ENCODE measurements at regions not wholly inside any gene's neighbourhood (a gene's known extent, or its start where the extent isn't known, plus 50 kb on each side); places are given as distances from the start of the nearest gene placed in this dataset.

DNA sequence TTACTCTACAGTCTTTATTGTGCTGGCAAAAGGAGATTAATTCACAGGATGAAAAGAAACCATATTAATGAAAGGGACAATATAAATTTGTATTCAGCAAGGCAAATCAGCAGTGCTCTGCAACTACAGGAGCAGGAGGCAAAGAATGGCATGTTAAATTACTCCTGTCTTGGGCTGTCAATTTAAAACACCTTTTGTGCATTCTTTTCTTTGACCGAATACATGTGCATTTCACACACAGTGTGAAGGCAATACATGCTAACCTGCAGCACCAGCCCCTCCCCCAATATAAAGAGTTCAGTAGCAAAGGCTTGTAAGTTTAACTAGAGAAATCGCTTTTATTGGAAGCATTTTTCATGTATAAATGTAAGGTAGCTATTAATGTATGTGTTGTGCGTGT, 275.2 kb upstream of the TOPAZ1 start:
- Histone ChIP-seq H3K9me3 (no peaks in the 10 kb centered on the region), H3K36me3 (no peaks in the 10 kb centered on the region), H3K4me3 (no peak overlapping the region), H3K27ac (no peak overlapping the region), H3K27me3 (peaks cover 0 to 37% of the 10 kb centered on the region in 2 donors), H3K4me1 (no peaks in the 10 kb centered on the region)
- ATAC-seq (no peak), DNase-seq (no peak)
- intact Hi-C loops (cut with DNase I): no loop called here
- TF ChIP-seq, protein P1, sequence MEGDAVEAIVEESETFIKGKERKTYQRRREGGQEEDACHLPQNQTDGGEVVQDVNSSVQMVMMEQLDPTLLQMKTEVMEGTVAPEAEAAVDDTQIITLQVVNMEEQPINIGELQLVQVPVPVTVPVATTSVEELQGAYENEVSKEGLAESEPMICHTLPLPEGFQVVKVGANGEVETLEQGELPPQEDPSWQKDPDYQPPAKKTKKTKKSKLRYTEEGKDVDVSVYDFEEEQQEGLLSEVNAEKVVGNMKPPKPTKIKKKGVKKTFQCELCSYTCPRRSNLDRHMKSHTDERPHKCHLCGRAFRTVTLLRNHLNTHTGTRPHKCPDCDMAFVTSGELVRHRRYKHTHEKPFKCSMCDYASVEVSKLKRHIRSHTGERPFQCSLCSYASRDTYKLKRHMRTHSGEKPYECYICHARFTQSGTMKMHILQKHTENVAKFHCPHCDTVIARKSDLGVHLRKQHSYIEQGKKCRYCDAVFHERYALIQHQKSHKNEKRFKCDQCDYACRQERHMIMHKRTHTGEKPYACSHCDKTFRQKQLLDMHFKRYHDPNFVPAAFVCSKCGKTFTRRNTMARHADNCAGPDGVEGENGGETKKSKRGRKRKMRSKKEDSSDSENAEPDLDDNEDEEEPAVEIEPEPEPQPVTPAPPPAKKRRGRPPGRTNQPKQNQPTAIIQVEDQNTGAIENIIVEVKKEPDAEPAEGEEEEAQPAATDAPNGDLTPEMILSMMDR (IDR thresholded peaks at IDR 0.05): no peak

DNA sequence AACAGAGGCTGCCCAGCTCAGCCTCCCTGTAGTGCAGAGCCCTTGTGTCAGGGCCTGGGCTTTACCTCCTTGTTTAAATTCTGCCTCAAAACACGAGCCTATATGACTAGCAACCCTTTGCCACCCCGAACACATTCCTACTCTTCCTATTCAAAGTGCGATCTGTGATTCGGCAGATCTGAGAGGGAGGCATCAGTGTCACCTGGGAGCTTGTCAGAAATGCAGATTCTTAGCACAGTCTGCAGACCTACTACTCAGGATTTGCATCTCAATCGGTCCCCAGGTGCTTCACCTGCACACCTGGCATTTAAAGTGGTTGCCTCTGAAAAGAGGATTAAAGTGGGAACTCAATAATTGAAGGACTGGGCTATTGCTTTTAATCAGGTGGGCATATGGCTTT, 273.2 kb upstream of the TOPAZ1 start:
- ATAC-seq: no peak

DNA sequence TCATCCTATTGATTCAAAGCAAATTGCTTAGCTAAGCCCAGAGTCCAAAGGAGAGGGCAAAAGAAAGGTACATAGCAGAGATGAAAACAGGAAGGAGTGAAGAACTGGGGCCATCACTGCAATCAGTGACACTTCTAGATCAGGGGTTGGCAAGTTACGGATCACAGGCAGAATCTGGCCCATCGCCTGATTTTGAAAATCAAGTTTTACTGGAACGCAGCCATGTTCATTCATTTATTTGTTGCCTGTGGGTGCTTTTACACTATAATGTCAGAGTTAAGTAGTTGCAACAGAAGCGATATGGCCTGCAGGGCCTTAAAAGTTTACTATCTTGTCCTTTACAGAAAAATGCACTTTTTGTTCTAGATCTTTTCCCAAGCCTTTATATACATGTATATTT, 271.7 kb upstream of the TOPAZ1 start:
- Histone ChIP-seq H3K4me3 (no peak overlapping the region), H3K27ac (no peak overlapping the region), H3K27me3 (peaks cover 0 to 25% of the 10 kb centered on the region in 2 donors), H3K9me3 (no peaks in the 10 kb centered on the region), H3K36me3 (no peaks in the 10 kb centered on the region), H3K4me1 (no peaks in the 10 kb centered on the region)
- no peak for ATAC-seq
- intact Hi-C loops (cut with DNase I): no loop called here
- DNase-seq: no peak
- TF ChIP-seq, protein P1 (IDR thresholded peaks at IDR 0.05): no peak

More for the DNA sequence above, 273.2 kb upstream of the TOPAZ1 start:
- no peaks in the 10 kb centered on the region for H3K36me3 ChIP-seq
- no peak for DNase-seq
- H3K4me3 ChIP-seq: no peak overlapping the region
- TF ChIP-seq, protein P1 (IDR thresholded peaks at IDR 0.05): no peak
- H3K27ac ChIP-seq: no peak overlapping the region
- peaks cover 0 to 31% of the 10 kb centered on the region in 2 donors for H3K27me3 ChIP-seq
- H3K4me1 ChIP-seq: no peaks in the 10 kb centered on the region
- H3K9me3 ChIP-seq: no peaks in the 10 kb centered on the region
- intact Hi-C loops (cut with DNase I): no loop called here

DNA sequence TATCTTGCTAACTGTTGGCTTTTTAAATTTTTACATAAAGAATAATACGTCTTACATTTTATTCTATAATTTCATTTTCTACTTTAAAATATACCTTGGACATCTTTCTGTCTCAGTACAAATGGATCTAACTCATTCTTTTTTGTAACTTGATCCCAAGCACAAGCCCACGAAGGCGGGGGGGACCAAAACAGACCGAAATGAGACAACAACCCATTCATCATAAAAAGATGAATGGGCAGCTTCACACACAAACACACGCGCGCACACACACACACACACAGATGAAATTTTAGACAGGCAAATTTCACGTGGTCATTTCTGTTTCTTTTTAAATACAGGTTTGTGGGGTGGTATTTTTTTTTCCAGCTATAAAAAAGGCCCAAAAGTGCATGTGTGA, 271.3 kb upstream of the TOPAZ1 start:
- no peaks in the 10 kb centered on the region for H3K4me1 ChIP-seq
- no peak for DNase-seq
- ATAC-seq: no peak
- no peak overlapping the region for H3K4me3 ChIP-seq
- H3K36me3 ChIP-seq: no peaks in the 10 kb centered on the region
- intact Hi-C loops (cut with DNase I): no loop called here
- peaks cover 0 to 25% of the 10 kb centered on the region in 2 donors for H3K27me3 ChIP-seq
- TF ChIP-seq, protein P1 (IDR thresholded peaks at IDR 0.05): no peak
- H3K9me3 ChIP-seq: no peaks in the 10 kb centered on the region
- no peak overlapping the region for H3K27ac ChIP-seq

DNA sequence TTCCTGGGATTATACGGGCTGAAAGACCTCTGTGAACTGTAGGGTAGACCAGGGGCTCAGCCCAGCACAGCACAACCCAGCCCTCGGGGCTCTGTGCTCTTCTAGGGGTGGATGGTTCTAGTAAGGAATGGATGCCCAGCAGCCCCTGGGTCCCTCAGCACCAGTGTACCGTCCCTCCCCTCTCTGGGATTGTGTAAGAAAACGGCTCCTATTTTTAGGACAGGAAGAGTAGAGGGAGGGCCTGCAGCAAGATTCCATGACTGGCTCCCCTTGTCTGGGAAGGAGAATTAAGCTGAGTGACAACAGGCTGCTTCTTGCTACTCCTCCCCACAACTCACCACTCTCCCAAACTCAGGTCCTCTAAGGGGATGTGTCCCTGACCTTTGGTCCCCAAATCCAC, 270.8 kb upstream of the TOPAZ1 start:
- H3K4me1 ChIP-seq: no peaks in the 10 kb centered on the region
- no peak overlapping the region for H3K4me3 ChIP-seq
- no peak for DNase-seq
- H3K27ac ChIP-seq: no peak overlapping the region
- H3K27me3 ChIP-seq: peaks cover 0 to 25% of the 10 kb centered on the region in 2 donors
- no peak for ATAC-seq
- no peaks in the 10 kb centered on the region for H3K36me3 ChIP-seq
- intact Hi-C loops (cut with DNase I): no loop called here
- peaks cover 0 to 1% of the 10 kb centered on the region in 2 donors for H3K9me3 ChIP-seq
- TF ChIP-seq, protein P1 (IDR thresholded peaks at IDR 0.05): no peak
